ENCODE measurements at regions not wholly inside any gene's neighbourhood (a gene's known extent, or its start where the extent isn't known, plus 50 kb on each side); places are given as distances from the start of the nearest gene placed in this dataset.

DNA sequence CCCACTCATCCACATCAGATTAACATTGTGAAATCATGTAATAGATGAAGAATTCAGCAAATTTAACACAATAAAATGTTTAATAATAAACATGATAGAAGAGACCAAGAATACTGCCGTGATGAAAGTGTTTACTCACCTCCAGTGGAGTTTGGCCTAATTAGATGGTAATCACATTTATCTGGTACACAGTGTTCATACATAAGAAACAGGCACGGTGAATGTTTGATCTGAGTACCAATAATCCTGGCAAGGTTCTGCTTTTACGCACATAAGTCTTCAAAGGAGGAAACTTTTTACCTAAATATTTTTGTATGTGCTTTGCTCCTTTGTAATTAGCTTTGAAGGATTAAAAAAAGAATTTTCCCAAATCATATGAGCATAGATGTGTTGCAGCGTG, 122.5 kb downstream of the IRS1 start:
- no peaks in the 10 kb centered on the region for H3K9me3 ChIP-seq (ENCODE audit: control insufficient read depth, insufficient read depth, low read depth, low read length)
- in situ Hi-C loops (cut with HindIII; ENCODE audit: low pct_unique_long_range_greater_than_20kb, low sequenced_read_pairs): no loop called here
- POLR2A ChIA-PET: no interaction called here
- H3K4me1 ChIP-seq (ENCODE audit: control insufficient read depth, insufficient read depth, low read length): no peaks in the 10 kb centered on the region
- intact Hi-C loops (cut with micrococcal nuclease; ENCODE audit: unreplicated experiment): no loop called here
- TF ChIP-seq, protein P1, sequence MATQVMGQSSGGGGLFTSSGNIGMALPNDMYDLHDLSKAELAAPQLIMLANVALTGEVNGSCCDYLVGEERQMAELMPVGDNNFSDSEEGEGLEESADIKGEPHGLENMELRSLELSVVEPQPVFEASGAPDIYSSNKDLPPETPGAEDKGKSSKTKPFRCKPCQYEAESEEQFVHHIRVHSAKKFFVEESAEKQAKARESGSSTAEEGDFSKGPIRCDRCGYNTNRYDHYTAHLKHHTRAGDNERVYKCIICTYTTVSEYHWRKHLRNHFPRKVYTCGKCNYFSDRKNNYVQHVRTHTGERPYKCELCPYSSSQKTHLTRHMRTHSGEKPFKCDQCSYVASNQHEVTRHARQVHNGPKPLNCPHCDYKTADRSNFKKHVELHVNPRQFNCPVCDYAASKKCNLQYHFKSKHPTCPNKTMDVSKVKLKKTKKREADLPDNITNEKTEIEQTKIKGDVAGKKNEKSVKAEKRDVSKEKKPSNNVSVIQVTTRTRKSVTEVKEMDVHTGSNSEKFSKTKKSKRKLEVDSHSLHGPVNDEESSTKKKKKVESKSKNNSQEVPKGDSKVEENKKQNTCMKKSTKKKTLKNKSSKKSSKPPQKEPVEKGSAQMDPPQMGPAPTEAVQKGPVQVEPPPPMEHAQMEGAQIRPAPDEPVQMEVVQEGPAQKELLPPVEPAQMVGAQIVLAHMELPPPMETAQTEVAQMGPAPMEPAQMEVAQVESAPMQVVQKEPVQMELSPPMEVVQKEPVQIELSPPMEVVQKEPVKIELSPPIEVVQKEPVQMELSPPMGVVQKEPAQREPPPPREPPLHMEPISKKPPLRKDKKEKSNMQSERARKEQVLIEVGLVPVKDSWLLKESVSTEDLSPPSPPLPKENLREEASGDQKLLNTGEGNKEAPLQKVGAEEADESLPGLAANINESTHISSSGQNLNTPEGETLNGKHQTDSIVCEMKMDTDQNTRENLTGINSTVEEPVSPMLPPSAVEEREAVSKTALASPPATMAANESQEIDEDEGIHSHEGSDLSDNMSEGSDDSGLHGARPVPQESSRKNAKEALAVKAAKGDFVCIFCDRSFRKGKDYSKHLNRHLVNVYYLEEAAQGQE (IDR thresholded peaks at IDR 0.05; ENCODE audit: insufficient read depth in 1 of 2, low read depth in 2 of 2, low read length in 1 of 2): no peak
- TF ChIP-seq CTCF (IDR thresholded peaks at IDR 0.05) (no peak), POLR2AphosphoS5 (IDR thresholded peaks at IDR 0.05; ENCODE audit: low read depth, low read length) (no peak), TCF7L2 (IDR thresholded peaks at IDR 0.05; ENCODE audit: low read depth, low read length) (no peak), SIN3A (IDR thresholded peaks at IDR 0.05; ENCODE audit: borderline replicate concordance, insufficient read depth, low read depth, low read length) (no peak)
- ATAC-seq: no peak
- H3K27me3 ChIP-seq (ENCODE audit: control insufficient read depth, insufficient read depth, low read length): no peaks in the 10 kb centered on the region
- H3K27ac ChIP-seq (ENCODE audit: low read length): no peak overlapping the region
- DNase-seq (ENCODE audit: low read depth, low spot score): no peak
- no peak overlapping the region for H3K4me3 ChIP-seq (ENCODE audit: low read depth in 2 of 2, low read length in 2 of 2)
- H3K36me3 ChIP-seq (ENCODE audit: control insufficient read depth, insufficient read depth, low read length): no peaks in the 10 kb centered on the region
- no TSS peak for BruUV-seq (replicated peaks)
- CTCF ChIA-PET: no interaction called here

- POLR2A ChIA-PET: no interaction called here
- H3K27me3 ChIP-seq (ENCODE audit: control insufficient read depth, insufficient read depth, low read length): no peaks in the 10 kb centered on the region
- DNase-seq (ENCODE audit: low read depth, low spot score) (no peak), ATAC-seq (no peak)
- no peak overlapping the region for H3K27ac ChIP-seq (ENCODE audit: low read length)
- in situ Hi-C loops (cut with HindIII; ENCODE audit: low pct_unique_long_range_greater_than_20kb, low sequenced_read_pairs): no loop called here
- H3K4me1 ChIP-seq (ENCODE audit: control insufficient read depth, insufficient read depth, low read length): no peaks in the 10 kb centered on the region
- H3K4me3 ChIP-seq (ENCODE audit: low read depth in 2 of 2, low read length in 2 of 2): no peak overlapping the region
- BruUV-seq (replicated peaks): no TSS peak
- CTCF ChIA-PET: no interaction called here
- H3K9me3 ChIP-seq (ENCODE audit: control insufficient read depth, insufficient read depth, low read depth, low read length): no peaks in the 10 kb centered on the region
- intact Hi-C loops (cut with micrococcal nuclease; ENCODE audit: unreplicated experiment): no loop called here
- H3K36me3 ChIP-seq (ENCODE audit: control insufficient read depth, insufficient read depth, low read length): no peaks in the 10 kb centered on the region
- no peak for TF ChIP-seq CTCF (IDR thresholded peaks at IDR 0.05)
- TF ChIP-seq, protein P1 (IDR thresholded peaks at IDR 0.05; ENCODE audit: insufficient read depth in 1 of 2, low read depth in 2 of 2, low read length in 1 of 2): no peak
- no peak for TF ChIP-seq POLR2AphosphoS5 (IDR thresholded peaks at IDR 0.05; ENCODE audit: low read depth, low read length)
- no peak for TF ChIP-seq TCF7L2 (IDR thresholded peaks at IDR 0.05; ENCODE audit: low read depth, low read length)
- no peak for TF ChIP-seq SIN3A (IDR thresholded peaks at IDR 0.05; ENCODE audit: borderline replicate concordance, insufficient read depth, low read depth, low read length)
Measured at GRCh38 chr2:226676618-226677017, 123.0 kb downstream of the IRS1 start.

Measured in Panc1 (cell line).